Choroid plexus epithelial cell (primary cell): ENCODE measurements at regions not wholly inside any gene's neighbourhood (a gene's known extent, or its start where the extent isn't known, plus 50 kb on each side); places are given as distances from the start of the nearest gene placed in this dataset.

Experiments used
- DNase-seq: peaks from one replicate; pipeline ENCODE4 v3.0.0-alpha.2; 2010; ENCODE audit warnings: low read depth
- H3K4me3 ChIP-seq: 2 replicates; pipeline ENCODE4 v1.5.1; 2011; ENCODE audit warnings: low read depth, mild to moderate bottlenecking, control low read depth, low read length, moderate library complexity
- CTCF ChIP-seq: conservative IDR thresholded peaks from 2 replicates; pipeline ENCODE4 v1.5.1; 2011; ENCODE audit warnings: low read depth, mild to moderate bottlenecking, control low read depth, inconsistent platforms, low read length, moderate library complexity

- TF ChIP-seq CTCF, result no peak
- no peak for DNase-seq
- no peak overlapping the region for H3K4me3 ChIP-seq
These were observed 102.6 kb downstream of the SNX19 start for GRCh38 chr11:130813638-130814037.

- TF ChIP-seq CTCF, result no peak
- no peak overlapping the region for H3K4me3 ChIP-seq
- no peak for DNase-seq
These were observed 101.7 kb downstream of the SNX19 start for GRCh38 chr11:130814440-130815096.

GRCh38 chr11:130815097-130815802 is 101.0 kb downstream of the SNX19 start:
- TF ChIP-seq CTCF, result no peak
- DNase-seq, result no peak

GRCh38 chr11:130815956-130816355 is 100.3 kb downstream of the SNX19 start:
- TF ChIP-seq CTCF, result no peak
- no peak overlapping the region for H3K4me3 ChIP-seq
- no peak for DNase-seq

More at GRCh38 chr11:130815097-130815802, 101.0 kb downstream of the SNX19 start:
- H3K4me3 ChIP-seq, result no peak overlapping the region

- no peak for DNase-seq
- no peak overlapping the region for H3K4me3 ChIP-seq
- TF ChIP-seq CTCF, result no peak
These were observed 99.5 kb downstream of the SNX19 start for GRCh38 chr11:130816546-130817329.

GRCh38 chr11:130817330-130817944 is 98.8 kb downstream of the SNX19 start:
- peak; percentile 90 for DNase-seq
- TF ChIP-seq CTCF, result no peak
- H3K4me3 ChIP-seq, result no peak overlapping the region
